HG02678 (cell line): ENCODE measurements at regions not wholly inside any gene's neighbourhood (a gene's known extent, or its start where the extent isn't known, plus 50 kb on each side); places are given as distances from the start of the nearest gene placed in this dataset.

Experiments used
- ATAC-seq: cut with Tn5 transposase; IDR thresholded peaks from one replicate; pipeline ENCODE4 v1.9.1; 2021; ENCODE audit warnings: mild to moderate bottlenecking, moderate library complexity; ENCODE audit not compliant: unreplicated experiment

DNA sequence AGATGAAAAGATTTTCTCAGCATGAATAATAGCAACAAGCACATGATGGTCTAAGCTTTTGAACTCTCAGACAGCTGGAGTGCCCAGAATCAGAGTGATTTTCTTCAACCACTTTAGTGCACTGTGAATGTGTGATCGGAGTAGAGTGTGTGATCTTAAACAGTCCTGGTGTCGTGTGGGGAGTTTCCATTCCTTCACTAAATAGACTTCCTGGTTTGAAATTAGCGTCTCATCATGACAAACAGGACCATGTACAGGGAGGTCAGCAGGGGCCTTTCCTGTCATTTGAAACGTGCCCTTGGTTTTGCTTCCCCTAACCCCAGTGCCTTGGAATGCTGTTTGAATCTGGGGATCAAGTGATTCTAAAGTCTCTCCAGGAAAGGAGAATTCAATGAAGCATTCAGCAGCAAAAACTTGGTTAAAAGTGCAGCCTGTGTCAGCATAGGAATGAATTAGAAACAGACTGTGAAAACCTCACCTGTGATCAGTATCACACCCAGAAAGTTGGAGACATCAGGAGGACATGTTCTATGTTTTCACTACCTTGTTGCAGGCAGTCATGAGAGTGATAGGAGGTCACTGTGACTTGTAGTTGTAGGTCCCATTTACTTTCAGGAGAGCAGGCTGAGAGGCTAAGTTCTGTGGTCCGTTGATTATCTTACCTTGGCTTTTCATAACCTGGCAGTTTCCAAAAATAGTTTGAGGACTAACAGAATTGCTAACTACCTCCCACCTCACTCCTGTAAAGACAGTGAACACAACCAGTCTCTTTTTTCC lies 400.3 kb downstream of the MTX2 start:
- no peak for ATAC-seq

DNA sequence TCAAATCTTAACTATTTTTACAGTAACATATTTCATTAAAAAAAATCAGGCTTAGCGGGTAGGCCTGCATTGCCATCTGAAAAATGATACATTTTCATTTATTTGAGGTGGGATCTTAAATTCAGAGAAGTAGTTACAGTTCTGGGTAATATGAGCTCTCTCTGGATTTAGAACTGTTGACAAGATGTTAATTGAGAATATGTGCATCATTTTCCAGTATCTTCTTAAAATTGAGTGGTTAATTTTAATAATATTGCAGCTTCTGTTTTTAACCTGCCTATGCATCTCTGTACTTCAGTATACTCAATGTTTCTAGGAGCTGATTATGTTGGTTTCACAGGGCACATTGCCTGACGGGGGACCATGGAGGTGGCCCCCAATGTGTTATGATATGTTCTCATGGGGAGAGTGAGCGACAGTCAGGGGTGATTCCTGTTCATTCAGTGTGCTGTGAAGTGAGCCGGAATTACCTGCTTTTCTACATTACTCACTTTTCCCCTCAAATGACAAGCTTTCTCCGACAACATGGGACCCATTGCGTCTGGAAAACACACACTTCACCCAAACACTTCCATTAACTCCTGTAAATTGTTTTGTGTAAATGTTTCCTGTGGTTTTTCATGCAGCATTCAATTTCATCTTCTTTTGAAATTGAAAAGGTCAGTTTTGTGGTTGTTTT lies 406.2 kb downstream of the MTX2 start:
- ATAC-seq = no peak

DNA sequence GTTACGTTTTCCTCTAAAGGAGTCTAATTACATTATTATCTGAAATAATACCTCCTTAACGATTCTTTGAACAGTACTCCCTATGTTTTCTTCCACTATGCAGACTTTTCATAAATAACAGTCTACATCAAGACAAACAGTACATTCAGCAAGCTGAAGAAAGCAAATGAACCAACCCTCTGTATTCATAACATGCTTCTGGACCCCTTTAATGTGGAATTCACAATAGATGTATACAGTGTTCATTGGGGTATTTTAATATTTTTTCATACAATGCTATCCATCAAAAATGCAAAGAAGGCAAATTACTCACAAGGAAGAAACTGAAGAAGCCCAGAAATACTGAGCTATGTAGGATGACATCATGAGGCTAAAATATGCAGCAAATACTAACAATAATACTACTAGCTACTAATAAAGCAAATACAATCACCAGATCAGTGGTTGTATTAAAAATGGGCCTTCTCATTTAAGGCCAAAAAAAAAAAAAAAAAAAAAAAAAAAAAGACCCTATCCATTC lies 408.6 kb downstream of the MTX2 start:
- ATAC-seq = no peak

DNA sequence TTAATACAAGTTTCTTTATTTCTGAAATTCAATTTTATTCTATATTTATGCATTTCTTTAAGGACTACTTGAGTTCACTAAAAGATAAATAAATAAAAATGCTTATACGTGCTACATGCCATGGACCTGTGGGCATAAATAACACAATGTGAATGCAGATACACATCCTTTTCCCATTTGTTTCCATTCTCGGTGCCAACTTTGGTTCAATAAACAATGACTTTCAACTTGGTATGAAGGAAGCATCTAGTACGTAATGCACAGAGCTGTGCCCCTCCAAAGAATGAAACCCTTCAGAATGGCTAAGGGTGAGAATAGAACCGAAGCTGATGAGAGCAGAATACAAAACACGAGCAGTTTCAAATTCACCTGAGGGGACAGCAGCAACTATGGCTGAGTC lies 409.3 kb downstream of the MTX2 start:
- ATAC-seq = no peak

DNA sequence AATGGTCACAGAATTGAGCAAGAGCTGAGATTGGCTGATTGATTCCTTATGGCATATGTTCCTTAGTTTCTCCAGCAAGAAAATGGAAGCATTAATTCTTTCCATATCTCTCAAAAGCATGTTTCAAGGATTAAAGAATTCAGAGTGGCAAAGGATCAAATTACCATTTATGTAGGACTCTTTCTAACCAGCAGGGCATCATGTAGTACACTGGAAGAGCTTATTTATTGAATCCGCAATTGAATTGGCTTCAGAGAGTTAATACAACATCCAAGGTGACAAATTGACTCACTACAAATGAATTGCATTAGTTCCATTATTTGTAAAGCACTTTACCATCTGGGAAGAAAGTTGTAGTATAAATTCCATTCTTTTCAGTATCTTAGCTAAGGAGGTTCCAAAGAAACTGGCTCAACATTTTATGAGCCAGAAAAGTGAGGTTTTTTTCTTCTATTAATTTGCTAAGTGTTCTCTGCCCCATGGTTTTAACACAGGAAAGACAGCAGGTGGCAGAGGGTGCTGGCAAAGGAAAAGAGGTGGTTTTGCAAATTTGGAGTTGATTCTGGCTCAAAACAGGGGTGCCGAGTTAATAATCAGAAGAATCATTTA lies 409.9 kb downstream of the MTX2 start:
- ATAC-seq = no peak

DNA sequence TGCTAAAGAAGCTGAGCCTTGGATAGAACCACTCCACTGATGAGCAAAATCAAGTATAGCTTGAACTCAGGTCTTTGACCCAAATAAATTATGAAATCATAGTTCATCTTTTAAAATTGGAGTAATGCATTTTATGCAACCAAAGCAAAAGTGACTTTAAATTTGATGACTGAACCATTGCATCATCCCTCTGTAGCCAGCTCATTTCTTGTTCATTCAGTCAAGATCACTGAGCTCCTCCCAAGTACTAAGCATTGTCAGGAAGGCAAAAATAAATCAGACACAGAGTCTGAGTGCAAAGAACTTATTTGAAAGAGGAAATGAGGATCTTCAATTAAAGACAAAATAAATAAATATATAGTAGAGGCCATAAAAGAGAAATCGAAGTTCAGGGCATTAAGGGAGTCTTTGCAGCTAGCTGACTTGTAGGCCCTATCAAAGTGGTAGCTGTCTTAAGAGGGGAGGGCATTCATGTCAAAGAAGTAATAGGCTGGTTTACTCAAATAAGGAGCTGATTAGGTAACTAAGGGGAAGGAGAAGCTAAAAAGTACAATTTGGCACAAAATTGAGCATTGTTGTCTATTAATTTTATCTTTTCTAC lies 411.8 kb downstream of the MTX2 start:
- no peak for ATAC-seq

DNA sequence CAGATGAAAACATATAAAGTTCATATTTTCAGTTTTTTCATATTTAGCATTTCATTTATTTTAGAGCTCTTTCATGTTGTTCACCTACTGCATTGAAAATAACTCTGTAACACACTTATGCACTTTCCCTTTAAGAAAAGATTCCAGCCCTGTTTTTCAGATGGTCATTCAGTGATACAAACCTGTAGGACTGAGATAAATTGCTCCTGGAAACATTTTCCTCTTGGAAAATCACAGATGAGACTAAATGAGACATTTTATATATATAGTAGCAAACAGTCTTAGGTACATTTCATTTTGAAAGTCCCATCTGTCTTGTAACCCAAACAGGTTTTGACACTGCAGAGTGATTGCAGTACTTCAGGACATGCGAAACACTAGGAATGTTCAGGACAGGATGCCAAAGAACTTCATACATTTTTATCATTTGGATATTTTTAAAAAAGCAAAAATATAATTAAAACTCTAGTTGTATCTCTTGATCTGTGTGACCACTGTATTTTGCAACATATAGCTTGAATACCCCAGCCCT lies 412.4 kb downstream of the MTX2 start:
- ATAC-seq = no peak

DNA sequence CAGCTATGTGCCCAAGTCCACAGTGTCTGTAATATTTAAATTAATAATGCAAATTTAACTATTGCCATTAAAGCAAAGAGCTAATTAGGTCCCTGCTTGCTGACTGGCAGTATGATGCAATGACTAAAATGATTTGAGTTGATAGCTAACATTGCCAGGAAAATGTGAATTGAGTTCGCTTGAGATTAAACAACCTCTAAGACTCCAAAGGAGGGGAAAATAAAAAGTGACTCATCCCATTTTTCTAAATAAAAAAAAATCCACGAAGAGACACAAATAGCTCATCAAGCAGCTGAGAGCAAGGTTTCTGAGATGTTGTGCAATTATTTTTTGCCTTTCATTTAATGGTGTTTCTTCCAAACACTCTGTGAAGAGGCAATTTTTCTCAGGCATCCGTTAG lies 413.0 kb downstream of the MTX2 start:
- ATAC-seq = no peak

DNA sequence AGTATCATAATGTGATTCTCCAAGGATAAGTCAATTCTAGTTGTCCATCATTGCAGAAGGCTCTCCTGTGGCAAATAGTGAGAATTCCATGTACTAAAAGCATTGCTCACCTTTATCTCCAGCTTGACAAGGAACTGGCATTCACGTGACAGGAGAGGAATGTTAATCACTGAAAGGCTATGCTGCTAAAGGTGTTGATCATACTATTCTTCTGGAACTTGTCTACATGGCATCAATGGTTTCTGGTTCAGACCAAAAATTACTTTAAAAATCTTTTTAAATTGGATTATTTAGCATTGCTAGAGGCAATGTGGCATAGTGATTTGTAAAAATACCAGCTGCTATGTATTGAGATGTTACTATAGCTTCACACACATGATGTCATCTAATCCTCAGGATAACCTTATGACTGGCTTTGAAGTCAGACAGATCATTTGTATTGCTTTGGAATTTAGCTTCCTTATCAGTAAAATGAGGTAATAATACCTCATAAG lies 414.4 kb downstream of the MTX2 start:
- ATAC-seq = no peak

DNA sequence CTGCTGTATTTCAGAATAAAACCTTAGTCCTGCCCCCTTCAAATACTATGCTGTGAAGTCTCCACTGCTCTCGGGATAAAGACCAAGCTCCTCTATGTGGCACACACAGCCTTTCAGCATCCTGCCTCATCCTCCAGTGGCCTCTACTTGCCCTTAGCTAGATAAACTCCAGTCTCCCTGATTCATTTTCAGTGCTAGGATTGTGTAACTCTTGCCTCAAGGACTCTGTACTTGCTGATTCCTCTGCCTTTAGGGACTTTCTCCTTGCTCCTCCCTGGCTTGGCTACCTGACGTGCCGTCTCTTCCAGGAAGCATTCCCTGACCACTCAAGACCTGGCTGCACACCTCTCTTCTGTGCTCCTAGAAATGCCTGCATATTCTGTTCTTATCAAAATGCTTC lies 416.7 kb downstream of the MTX2 start:
- ATAC-seq = no peak

DNA sequence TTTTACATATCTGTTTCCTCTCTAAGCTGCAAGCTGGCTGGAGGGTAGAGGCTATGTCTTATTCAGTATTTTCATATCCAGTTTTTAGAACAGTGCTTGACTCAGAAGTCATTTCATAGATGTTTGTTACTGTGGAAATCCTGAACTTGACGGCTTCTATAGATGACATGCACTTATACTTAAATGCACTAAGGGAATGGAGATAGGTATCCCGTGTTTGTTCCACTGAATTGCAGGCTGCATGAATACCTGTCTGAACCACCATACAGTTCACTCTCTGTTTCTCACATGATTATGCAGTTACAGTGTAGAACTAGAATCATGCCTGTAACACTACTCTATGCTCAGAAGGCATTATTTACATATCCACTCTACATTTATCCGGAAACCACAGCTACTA lies 417.1 kb downstream of the MTX2 start:
- ATAC-seq = no peak

DNA sequence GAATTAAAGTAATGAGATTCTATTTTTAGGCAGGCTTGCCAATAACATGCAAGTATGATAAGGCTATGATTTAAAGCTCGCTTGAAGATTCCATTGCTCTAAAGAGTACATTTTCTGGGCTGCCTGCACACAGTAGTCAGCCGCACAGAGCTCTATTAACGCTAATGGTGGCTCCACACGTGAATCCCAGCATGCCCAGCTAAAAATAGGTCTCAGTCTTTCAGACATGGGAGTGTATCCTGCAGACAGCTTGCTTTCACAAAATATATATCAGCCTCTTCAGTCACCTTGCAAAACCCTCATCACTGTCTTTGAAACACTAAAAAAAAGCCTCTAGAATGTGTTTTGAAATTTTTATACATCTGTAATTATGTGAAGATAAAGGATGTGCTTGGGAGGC lies 418.1 kb downstream of the MTX2 start:
- no peak for ATAC-seq

DNA sequence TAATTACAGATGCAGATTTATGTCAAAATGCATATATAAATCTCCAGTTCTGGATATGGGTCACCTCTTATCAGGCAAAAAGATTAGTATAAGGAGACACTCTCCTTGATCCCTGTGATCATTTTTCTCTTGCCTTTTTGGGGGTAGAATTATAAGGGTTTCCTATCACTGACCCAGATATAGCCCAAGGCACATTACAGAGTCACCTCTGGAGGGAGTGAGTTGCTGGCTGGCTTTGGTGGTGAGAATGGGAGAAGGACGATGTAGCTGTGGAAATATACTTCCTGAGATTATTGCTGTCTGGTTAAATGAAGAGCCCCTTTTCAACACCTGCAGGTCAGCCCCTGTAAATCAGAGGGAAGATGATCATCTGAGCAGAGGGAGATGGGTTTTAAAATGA lies 418.7 kb downstream of the MTX2 start:
- ATAC-seq = no peak

DNA sequence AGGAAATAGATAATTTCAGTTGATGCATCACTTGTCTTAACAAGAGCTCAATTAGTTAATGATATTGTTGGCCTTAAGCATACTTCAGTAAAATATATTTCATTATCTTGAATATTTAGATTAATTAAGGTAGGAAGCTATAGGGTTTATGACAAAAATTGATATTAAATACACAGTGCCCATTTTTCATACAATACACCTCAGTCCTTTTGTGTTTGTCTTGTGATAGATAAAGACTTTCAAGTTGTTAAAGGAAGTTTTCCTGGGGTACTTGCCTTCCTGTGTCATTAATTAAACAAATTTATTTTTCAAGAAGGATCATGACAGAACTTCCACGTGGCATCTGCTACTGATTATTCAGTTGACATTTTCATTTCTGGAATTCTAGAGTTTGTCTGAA lies 420.5 kb downstream of the MTX2 start:
- no peak for ATAC-seq

DNA sequence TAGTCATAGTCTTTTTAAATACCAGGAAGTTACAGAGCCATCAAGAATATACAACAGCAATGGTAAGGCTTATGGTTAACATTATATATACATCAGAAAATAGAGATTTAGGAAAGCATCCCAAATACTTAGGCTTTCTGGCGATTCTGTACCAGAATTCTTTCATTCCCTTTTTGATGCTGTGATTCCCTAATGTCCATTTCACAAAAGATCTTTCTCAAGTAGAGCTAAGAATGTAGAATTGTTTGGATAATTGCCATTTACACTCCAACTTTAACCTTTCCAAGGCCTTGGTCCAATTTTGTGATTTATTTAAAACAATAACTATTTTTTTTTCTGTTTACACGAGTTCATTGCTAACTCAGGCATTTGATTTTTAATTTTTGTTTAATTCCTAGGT lies 422.2 kb downstream of the MTX2 start:
- no peak for ATAC-seq

DNA sequence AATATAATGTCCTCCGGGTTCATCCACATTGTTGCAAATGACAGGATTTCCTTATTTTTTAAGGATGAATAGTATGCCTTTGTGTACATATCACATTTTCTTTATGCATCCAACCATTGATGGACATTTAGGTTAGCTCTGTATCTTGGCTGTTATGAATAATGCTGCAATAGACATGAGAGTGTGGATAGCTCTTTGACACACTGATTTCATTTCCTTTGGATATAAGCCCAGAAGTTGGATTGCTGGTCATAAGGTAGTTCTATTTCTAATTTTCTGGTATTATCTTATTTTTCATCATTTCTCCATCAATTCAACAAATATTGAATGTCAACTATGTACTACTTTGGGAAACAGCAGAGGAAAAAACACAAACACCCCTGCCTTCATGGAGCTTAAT lies 423.3 kb downstream of the MTX2 start:
- no peak for ATAC-seq

DNA sequence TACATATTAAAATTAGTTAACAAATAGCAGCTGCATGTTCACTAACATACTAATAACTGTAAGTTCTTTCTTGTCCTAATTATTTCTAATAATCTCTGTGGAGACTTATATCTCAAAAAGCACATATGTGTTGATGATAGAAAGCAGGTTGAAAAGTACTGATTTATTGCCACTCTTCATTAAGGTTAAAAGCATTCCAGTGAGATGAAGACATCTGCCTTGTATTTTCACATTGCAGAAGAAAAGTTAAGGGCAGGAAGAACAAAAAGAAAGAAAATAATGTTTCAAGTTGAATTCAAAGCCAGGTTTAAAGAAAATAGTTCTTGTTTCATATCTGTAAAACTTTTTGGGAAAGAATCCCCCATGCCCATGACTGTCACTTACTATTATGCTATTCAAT lies 429.9 kb downstream of the MTX2 start:
- ATAC-seq = no peak

DNA sequence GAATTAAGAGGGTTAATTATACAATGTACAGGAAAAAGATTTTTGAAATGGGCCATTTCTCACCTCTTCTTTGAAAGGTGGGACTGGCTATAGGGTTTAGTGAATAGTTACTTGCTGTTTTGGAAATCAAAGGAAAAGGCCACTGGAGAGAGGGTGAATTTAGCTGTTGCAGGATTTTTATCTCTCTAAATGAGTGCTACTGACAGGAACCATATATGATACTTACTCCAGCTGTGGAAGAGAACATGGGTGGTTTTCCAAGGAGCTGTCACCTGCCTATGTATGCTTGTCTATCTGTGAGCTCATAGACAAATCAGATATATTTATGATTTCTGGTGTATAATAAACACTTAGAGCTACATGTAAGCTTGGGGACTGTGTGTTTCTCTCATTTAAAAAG lies 430.4 kb downstream of the MTX2 start:
- no peak for ATAC-seq

DNA sequence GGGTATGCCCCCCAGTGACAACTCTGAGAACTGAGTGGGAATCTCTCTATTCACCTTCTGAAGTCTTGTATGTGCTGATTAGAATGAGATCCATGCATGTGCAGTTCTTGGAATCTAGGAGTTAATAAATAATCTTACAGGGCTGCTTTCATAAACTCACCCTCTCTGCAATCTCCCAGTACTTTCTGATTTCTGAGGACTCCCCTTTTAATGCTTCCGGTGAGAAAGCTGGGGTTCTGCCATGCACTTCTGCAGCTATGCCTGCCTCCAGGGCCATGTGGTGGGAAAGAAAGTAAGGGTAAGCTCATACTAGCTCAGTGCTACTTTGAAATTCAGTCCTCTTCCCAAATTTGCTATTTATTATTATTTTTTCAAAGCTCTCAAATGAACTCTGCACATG lies 432.9 kb downstream of the MTX2 start:
- ATAC-seq = no peak

DNA sequence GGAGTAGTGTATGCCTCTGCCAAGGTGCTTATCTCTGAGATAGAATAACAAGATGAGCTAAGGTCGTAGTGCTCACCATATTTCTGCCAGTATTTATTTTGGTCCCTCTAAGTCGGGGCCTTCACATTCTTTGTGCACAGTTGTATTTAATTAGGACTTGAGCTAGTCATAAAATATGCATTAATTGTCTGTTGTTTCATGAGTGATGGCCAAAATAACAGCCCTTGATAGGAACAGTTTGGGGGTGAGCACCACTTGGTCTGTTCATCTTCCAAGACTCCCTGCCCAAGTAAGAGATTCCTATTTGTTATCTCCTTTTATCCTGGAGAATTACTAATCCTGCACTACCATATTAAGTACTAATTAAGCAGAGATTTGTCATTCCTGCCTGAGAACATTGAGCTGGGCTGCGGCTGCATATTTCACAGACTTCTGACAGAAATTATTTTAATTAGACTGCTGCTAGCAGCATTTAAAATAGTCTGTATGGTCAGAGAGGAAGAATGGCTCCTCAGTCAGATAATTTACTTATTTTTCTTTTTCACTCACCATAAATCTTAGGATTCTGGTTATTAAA lies 435.1 kb downstream of the MTX2 start:
- ATAC-seq = no peak
